H1 (cell line): ENCODE measurements at regions not wholly inside any gene's neighbourhood (a gene's known extent, or its start where the extent isn't known, plus 50 kb on each side); places are given as distances from the start of the nearest gene placed in this dataset.

Experiments used
- CBX5 ChIP-seq: fragments of 300-800, 300-1000 bp; sonication (generic); IDR thresholded peaks from 2 replicates; pipeline ENCODE4 v1.7.1; 2016; ENCODE audit warnings: antibody characterized with exemption, low read length, low read depth
- TF ChIP-seq, protein P1 (sequence below): IDR thresholded peaks from 2 replicates; pipeline ENCODE4 v1.6.1; 2012; ENCODE audit warnings: low read length, inconsistent platforms

GRCh38 chr13:85148009-85148408 lies 651.2 kb downstream of the SLITRK6 start (continued):
- no peak for TF ChIP-seq CBX5
- TF ChIP-seq, protein P1, sequence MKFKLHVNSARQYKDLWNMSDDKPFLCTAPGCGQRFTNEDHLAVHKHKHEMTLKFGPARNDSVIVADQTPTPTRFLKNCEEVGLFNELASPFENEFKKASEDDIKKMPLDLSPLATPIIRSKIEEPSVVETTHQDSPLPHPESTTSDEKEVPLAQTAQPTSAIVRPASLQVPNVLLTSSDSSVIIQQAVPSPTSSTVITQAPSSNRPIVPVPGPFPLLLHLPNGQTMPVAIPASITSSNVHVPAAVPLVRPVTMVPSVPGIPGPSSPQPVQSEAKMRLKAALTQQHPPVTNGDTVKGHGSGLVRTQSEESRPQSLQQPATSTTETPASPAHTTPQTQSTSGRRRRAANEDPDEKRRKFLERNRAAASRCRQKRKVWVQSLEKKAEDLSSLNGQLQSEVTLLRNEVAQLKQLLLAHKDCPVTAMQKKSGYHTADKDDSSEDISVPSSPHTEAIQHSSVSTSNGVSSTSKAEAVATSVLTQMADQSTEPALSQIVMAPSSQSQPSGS: no peak
